Stimulated activated CD8-positive, alpha-beta memory T cell treated with anti-CD3 and anti-CD28 coated beads, Interleukin-15, amount 100 ng/mL, for 24 hours (primary cell): ENCODE measurements at regions not wholly inside any gene's neighbourhood (a gene's known extent, or its start where the extent isn't known, plus 50 kb on each side); places are given as distances from the start of the nearest gene placed in this dataset.
"Not testable (repeated sequence)": the region's sequence is repeated elsewhere in the genome, so short reads cannot be mapped to it uniquely, and the experiment has no call there.

ENCODE experiments used
- DNase-seq: peaks from one replicate; pipeline ENCODE4 v3.0.0-alpha.2; 2020; ENCODE audit warnings: low read depth

DNA sequence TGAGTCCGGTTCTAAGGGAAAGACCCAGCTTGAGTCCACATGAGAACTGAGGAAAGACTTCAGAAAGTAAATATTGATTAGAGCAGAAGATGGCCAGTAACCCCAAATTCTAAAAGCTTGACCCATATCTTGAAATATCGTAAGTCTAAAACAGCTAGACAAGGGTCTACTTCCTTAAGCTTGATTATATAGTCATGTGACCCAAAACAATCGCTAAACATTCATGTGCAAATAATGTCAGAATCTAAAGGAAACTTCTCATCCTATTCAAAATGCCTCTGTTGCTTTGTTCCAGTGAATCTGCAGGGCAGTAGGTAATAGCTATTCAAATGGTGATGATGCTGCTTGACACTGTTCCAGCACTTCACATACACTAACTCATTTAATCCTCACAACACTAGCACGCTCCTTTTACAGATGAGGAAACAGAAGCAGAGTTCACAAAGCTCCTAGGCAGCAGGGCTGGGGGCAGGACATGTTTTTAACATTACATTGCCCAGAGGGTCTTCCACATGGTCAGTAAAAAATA is 52.6 kb downstream of the TCF20 start:
- no peak for DNase-seq

GRCh38 chr22:42217019-42217751 is 53.3 kb downstream of the TCF20 start:
- DNase-seq, result no peak

- no peak for DNase-seq
Measured at GRCh38 chr22:42214633-42215415, 55.6 kb downstream of the TCF20 start.

GRCh38 chr22:42208362-42208761 is 62.1 kb downstream of the TCF20 start:
- no peak for DNase-seq

- DNase-seq, result no peak
Measured at GRCh38 chr22:42207918-42208317, 62.5 kb downstream of the TCF20 start.

DNA sequence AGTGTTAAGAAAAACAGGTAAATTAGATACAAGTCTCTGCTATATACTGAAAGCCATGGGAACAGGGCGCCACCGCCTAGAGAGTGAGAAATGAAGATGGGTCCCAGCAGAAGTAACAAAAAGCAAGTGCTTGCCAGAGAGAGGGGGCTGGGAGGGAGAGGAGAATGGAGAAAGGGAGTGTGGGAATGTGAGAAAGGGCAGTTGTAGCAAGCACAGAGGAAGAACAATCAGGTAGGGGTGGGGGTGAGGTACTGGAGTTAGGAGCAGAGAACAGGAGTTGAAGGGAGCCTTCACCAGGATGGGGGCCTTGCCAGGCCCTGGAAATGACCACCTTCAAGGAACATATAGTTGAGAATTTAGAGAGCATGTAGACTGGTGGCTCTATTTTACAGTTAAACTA is 66.8 kb downstream of the TCF20 start:
- DNase-seq, result no peak

- peak; percentile 12 for DNase-seq
Measured at GRCh38 chr22:42202669-42203068, 67.8 kb downstream of the TCF20 start.

DNA sequence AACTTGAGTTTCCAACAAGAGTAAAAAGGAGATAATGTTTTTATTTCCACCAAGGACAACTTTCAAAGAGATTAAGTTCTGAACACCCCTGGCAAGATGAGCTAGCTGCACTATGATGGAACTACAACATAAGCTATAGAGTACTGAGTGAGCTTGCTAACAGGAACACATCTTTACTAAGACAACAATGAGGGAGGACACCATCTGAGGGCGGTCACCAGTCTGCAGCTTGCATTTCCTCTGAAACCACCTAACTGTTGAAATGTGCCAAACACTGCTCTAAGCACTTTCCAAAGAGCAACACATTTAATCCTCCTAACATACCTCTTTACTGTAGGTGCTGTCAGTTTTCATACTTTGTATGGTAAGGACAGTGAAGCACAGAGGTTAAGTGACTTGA is 68.4 kb downstream of the TCF20 start:
- no peak for DNase-seq

GRCh38 chr22:42199025-42199424 is 68.4 kb upstream of the CYP2D6 start:
- DNase-seq, result no peak

DNA sequence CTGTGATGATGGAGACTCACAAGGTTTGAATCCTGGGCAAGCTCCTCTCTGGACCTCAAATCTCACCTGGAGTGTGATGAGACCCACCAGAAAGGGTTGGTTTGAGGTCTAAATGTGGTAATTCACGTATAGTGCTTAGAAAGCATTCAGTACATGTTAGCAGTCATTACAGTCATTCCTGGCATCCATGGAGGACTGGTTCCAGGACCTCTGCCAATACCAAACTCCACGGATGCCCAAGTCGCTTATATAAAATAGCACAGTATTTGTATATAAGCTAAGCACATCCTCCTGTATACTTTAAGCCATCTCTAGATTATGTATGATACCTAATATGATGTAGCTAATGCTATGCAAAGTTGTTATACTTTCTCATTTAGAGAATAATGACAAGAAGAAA is 67.6 kb upstream of the CYP2D6 start:
- no peak for DNase-seq

DNA sequence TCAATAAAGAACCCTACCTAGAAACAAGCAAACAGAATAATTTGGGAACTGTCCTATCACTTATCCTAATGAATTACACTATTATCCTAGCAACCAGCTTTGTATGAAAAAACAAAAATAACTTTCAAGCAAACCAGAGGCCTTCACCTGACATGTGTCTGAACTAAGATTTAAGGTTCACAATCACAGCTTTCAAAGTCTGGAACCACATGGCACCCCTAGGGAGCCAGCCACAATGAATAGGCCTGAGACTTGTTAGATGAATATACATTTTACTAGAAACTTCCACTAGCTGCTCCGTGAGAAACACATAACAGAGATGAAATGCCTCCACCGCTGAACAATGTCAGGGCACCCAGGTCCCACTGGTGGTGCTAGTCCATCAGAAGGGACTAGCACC is 65.8 kb upstream of the CYP2D6 start:
- no peak for DNase-seq

- no peak for DNase-seq
Measured at GRCh38 chr22:42194953-42195352, 64.3 kb upstream of the CYP2D6 start.

DNA sequence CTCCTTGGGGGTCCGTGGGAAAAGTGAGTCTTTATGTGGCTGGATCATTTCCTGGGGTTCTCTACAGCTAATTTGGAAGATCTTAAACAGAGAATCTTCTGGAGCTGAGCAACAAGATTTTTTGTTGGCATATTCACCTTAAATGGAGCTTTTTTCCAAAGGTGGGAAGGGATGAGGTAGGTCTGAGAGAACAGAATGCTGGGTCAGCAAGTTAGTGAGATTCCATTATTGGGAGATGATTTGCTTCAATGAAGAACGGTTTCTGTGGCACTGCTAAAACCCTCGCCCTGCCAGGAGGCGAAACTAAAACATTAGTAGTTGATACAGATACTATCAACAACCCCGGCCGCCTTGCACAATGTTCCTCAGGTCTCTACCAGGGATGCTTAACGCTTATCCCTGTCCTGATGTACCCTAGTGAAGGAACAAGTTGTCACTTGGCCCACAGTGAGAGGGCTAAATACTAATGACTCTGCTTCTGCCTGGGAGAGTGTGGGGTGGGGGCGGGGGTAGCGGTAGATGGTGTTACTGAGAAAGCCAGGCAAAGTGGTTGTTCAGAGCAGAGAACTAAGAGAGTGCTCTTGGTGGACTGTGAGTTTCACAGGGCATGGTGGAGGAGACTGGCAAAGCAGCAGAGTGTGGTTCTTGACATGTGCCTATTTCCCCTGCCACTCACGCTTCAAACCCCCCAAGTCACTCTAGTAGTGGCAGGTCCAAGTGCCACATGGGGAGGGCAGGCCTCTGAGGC is 63.7 kb upstream of the CYP2D6 start:
- no peak for DNase-seq

DNA sequence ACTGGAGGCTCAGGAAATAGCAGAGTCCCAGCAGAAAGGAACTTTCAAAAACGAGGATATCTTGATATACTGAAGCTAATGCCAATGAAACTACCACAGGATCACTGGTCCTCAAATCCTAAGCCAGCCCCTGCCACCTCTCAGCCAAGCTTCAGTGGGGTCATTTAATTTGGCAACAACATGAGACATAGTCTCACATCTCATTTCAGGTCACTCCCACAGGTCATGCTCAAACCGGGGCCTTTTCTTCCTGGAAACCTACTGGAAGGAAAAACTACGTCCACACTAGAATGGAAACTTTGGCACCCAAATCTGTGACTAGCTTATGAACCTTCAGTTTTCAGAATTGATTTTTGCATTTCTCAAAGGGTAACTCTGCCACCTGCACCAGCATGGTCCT is 61.9 kb upstream of the CYP2D6 start:
- no peak for DNase-seq

DNA sequence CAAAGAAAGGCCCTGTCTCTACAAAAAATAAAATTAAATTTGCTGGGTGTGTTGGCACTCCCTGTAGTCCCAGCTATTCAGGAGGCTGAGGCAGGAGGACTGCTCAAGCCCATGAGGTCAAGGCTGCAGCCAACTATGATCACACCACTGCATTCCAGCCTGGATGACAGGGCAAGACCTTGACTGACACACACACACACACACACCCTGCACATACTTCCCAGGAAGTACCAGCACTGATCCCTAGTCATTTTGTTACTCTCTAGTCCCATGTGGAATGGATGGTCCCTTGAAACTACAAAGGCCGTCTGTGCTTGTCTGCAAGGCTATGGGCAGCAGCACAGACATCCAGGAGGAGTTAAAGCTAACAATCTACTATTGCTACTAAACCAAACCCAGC is 59.7 kb upstream of the CYP2D6 start:
- no peak for DNase-seq

DNA sequence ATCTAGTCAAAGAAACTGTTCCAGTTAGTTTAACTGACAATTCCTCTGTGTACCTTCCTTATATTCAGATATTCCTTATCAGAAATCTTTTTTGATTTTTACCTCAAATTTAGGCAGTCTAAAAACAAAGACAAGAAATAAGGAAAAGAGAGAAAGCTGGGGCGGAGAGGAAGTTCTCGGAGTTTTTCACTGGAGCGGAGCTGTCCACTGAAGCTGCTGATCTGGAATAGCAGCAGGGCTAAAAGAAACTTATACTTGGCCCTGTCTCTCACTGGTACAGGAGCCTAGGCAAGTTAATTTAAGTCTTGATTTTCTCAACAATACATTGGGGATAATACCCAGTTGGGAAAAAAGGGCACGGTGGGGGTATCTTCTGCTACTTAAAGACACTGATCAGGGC is 59.2 kb upstream of the CYP2D6 start:
- DNase-seq, result no peak

DNA sequence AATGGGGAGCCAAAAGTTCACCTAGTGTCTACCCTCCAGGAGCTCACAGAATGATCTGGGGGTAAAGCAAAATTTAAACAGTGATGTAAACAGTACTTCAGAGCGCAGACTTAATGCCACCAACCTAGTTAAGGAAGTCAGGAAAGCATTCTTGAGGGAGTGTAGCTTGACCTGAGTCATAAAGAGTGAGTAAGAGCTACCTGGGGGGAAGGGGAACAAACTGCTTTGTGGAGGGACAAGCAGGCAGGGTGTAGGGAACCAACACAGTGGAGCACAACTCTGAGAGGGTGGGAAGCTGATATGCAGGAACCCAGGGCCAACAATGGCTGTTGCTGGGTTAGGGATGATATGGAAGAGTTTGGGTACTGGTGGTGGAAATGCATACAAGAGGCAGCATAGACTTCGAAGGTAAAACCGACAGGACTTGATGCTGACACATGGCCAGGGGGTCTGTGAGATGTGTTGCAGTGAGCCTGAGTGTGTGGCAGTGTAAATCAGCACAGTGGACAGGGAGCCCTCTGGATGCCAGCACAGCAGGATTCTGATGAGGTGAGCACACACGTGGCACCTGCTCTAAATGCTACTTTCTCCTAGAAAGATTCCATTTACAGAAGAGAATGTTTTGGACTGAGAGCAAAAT is 58.3 kb upstream of the CYP2D6 start:
- no peak for DNase-seq

- DNase-seq, result no peak
Measured at GRCh38 chr22:42187646-42188045, 57.0 kb upstream of the CYP2D6 start.

GRCh38 chr22:42185915-42186439 is 55.4 kb upstream of the CYP2D6 start:
- DNase-seq, result no peak

DNA sequence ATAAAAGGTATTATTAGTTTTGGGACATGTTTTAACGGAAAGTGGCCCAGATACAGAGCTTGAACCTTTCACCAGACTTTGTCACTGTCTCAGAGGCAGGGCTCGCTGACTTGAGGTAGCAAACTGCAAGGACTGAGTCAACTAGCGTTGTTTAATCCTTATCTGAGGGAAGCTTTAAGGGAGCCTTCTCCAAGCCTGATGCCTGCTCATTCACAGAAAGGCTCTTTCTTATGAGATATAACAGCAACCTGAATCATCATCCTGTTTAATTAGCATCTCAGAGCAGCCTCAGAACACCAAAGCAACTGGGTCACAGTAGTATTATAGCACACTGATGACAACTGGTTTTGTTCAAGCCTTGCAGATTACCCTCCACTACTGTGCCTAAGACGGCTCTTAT is 54.2 kb upstream of the CYP2D6 start:
- no peak for DNase-seq

- DNase-seq, result not testable (repeated sequence)
Measured at GRCh38 chr22:42183461-42184059, 53.0 kb upstream of the CYP2D6 start.
